GM19468 (cell line): ENCODE measurements at regions not wholly inside any gene's neighbourhood (a gene's known extent, or its start where the extent isn't known, plus 50 kb on each side); places are given as distances from the start of the nearest gene placed in this dataset.

Experiments used
- ATAC-seq: cut with Tn5 transposase; IDR thresholded peaks from one replicate; pipeline ENCODE4 v1.9.1; 2021; ENCODE audit warnings: mild to moderate bottlenecking, moderate library complexity, moderate number of reproducible peaks; ENCODE audit not compliant: unreplicated experiment; ENCODE audit errors: extremely low read depth

GRCh38 chr12:65517656-65518210 is 239.2 kb downstream of the MSRB3 start:
- no peak for ATAC-seq

- no peak for ATAC-seq
Observed at GRCh38 chr12:65518771-65519170, 240.3 kb downstream of the MSRB3 start.

- no peak for ATAC-seq
Observed at GRCh38 chr12:65520658-65521057, 242.2 kb downstream of the MSRB3 start.

- no peak for ATAC-seq
Observed at GRCh38 chr12:65522956-65523860, 244.7 kb downstream of the MSRB3 start.

GRCh38 chr12:65524666-65525065 is 246.2 kb downstream of the MSRB3 start:
- no peak for ATAC-seq

- ATAC-seq, result no peak
Observed at GRCh38 chr12:65525491-65526141, 247.1 kb downstream of the MSRB3 start.

- ATAC-seq, result no peak
Observed at GRCh38 chr12:65526311-65526710, 247.8 kb downstream of the MSRB3 start.

- no peak for ATAC-seq
Observed at GRCh38 chr12:65528127-65528526, 249.6 kb downstream of the MSRB3 start.

- no peak for ATAC-seq
Observed at GRCh38 chr12:65529106-65529505, 250.6 kb downstream of the MSRB3 start.

GRCh38 chr12:65529771-65530435 is 251.4 kb downstream of the MSRB3 start:
- no peak for ATAC-seq

GRCh38 chr12:65532162-65532561 is 253.7 kb downstream of the MSRB3 start:
- no peak for ATAC-seq

GRCh38 chr12:65532764-65533163 is 254.3 kb downstream of the MSRB3 start:
- ATAC-seq, result no peak

- no peak for ATAC-seq
Observed at GRCh38 chr12:65533177-65533883, 254.8 kb downstream of the MSRB3 start.

GRCh38 chr12:65534238-65534841 is 255.9 kb downstream of the MSRB3 start:
- no peak for ATAC-seq

- no peak for ATAC-seq
Observed at GRCh38 chr12:65535946-65536345, 257.5 kb downstream of the MSRB3 start.

GRCh38 chr12:65536351-65536750 is 257.9 kb downstream of the MSRB3 start:
- ATAC-seq, result no peak

GRCh38 chr12:65536876-65537681 is 258.6 kb downstream of the MSRB3 start:
- ATAC-seq, result no peak

GRCh38 chr12:65537978-65538377 is 259.5 kb downstream of the MSRB3 start:
- ATAC-seq, result no peak

- no peak for ATAC-seq
Observed at GRCh38 chr12:65539023-65539422, 260.5 kb downstream of the MSRB3 start.
